ENCODE measurements at regions not wholly inside any gene's neighbourhood (a gene's known extent, or its start where the extent isn't known, plus 50 kb on each side); places are given as distances from the start of the nearest gene placed in this dataset.
"Not testable (repeated sequence)": the region's sequence is repeated elsewhere in the genome, so short reads cannot be mapped to it uniquely, and the experiment has no call there.

- DNase-seq (ENCODE audit: low read depth) = no peak
These were observed 91.4 kb upstream of the NAMPT start for GRCh38 chr7:106376026-106376799.

- DNase-seq (ENCODE audit: low read depth) = no peak
These were observed 90.7 kb upstream of the NAMPT start for GRCh38 chr7:106375499-106375898.

- no peak for DNase-seq (ENCODE audit: low read depth)
These were observed 89.7 kb upstream of the NAMPT start for GRCh38 chr7:106374437-106374836.

- DNase-seq (ENCODE audit: low read depth) = no peak
These were observed 88.0 kb upstream of the NAMPT start for GRCh38 chr7:106372595-106373318.

GRCh38 chr7:106372126-106372525 is 87.3 kb upstream of the NAMPT start:
- DNase-seq (ENCODE audit: low read depth) = no peak

GRCh38 chr7:106371629-106372028 is 86.8 kb upstream of the NAMPT start:
- no peak for DNase-seq (ENCODE audit: low read depth)

- DNase-seq (ENCODE audit: low read depth) = no peak
These were observed 85.8 kb upstream of the NAMPT start for GRCh38 chr7:106370542-106370941.

- DNase-seq (ENCODE audit: low read depth) = no peak
These were observed 85.0 kb upstream of the NAMPT start for GRCh38 chr7:106369816-106370215.

GRCh38 chr7:106369352-106369751 is 84.6 kb upstream of the NAMPT start:
- DNase-seq (ENCODE audit: low read depth) = peak; percentile 88

- DNase-seq (ENCODE audit: low read depth) = no peak
These were observed 82.9 kb upstream of the NAMPT start for GRCh38 chr7:106367664-106368063.

- peak; percentile 36 for DNase-seq (ENCODE audit: low read depth)
These were observed 82.2 kb upstream of the NAMPT start for GRCh38 chr7:106367018-106367420.

- no peak for DNase-seq (ENCODE audit: low read depth)
These were observed 80.6 kb upstream of the NAMPT start for GRCh38 chr7:106365252-106366005.

- DNase-seq (ENCODE audit: low read depth) = not testable (repeated sequence)
These were observed 77.7 kb upstream of the NAMPT start for GRCh38 chr7:106362507-106362906.

GRCh38 chr7:106358103-106358663 is 73.4 kb upstream of the NAMPT start:
- no peak for DNase-seq (ENCODE audit: low read depth)

- DNase-seq (ENCODE audit: low read depth) = no peak
These were observed 72.9 kb upstream of the NAMPT start for GRCh38 chr7:106357675-106358074.

GRCh38 chr7:106354822-106355221 is 70.0 kb upstream of the NAMPT start:
- no peak for DNase-seq (ENCODE audit: low read depth)

GRCh38 chr7:106353944-106354343 is 69.2 kb upstream of the NAMPT start:
- no peak for DNase-seq (ENCODE audit: low read depth)

GRCh38 chr7:106348231-106348630 is 63.4 kb upstream of the NAMPT start:
- no peak for DNase-seq (ENCODE audit: low read depth)

- DNase-seq (ENCODE audit: low read depth) = no peak
These were observed 62.5 kb upstream of the NAMPT start for GRCh38 chr7:106347229-106347833.

- DNase-seq (ENCODE audit: low read depth) = peak; percentile 97
These were observed 62.0 kb upstream of the NAMPT start for GRCh38 chr7:106346678-106347217.

GRCh38 chr7:106346167-106346677 is 61.4 kb upstream of the NAMPT start:
- DNase-seq (ENCODE audit: low read depth) = peak; percentile 65

All from M059J (cell line).